BE2C (cell line): ENCODE measurements at regions not wholly inside any gene's neighbourhood (a gene's known extent, or its start where the extent isn't known, plus 50 kb on each side); places are given as distances from the start of the nearest gene placed in this dataset.

Experiments
- DNase-seq: peaks from one replicate; pipeline ENCODE4 v3.0.0-alpha.2; 2020
- H3K27me3 ChIP-seq: fragments of 250-450 bp; sonication (Bioruptor Pico); 2 replicates; pipeline ENCODE4 v1.5.1; 2020; ENCODE audit warnings: mild to moderate bottlenecking
- H3K36me3 ChIP-seq: fragments of 250-450 bp; sonication (Bioruptor Pico); 2 replicates; pipeline ENCODE4 v1.5.1; 2020; ENCODE audit warnings: mild to moderate bottlenecking
- H3K4me1 ChIP-seq: fragments of 250-450 bp; sonication (Bioruptor Pico); 2 replicates; pipeline ENCODE4 v1.5.1; 2020
- H3K4me3 ChIP-seq: 2 replicates; pipeline ENCODE4 v1.5.1; 2011; ENCODE audit warnings: low read depth, low read length
- H3K9me3 ChIP-seq: fragments of 250-450 bp; sonication (Bioruptor Pico); 2 replicates; pipeline ENCODE4 v1.5.1; 2020
- CTCF ChIP-seq: IDR thresholded peaks from 2 replicates; pipeline ENCODE4 v1.5.1; 2012; ENCODE audit warnings: mild to moderate bottlenecking, low read depth, low read length

GRCh38 chr17:52228823-52229222 is 70.3 kb upstream of the CA10 start:
- TF ChIP-seq CTCF: no peak
- H3K4me1 ChIP-seq: peaks cover 31% of the 10 kb centered on the region
- H3K27me3 ChIP-seq: no peaks in the 10 kb centered on the region
- H3K36me3 ChIP-seq: no peaks in the 10 kb centered on the region
- no peaks in the 10 kb centered on the region for H3K9me3 ChIP-seq
- H3K4me3 ChIP-seq: no peak overlapping the region
- no peak for DNase-seq

GRCh38 chr17:52227926-52228325 is 69.4 kb upstream of the CA10 start:
- Histone ChIP-seq H3K9me3 (no peaks in the 10 kb centered on the region), H3K36me3 (no peaks in the 10 kb centered on the region), H3K27me3 (no peaks in the 10 kb centered on the region), H3K4me1 (peaks cover 31% of the 10 kb centered on the region), H3K4me3 (no peak overlapping the region)
- no peak for DNase-seq
- TF ChIP-seq CTCF: no peak

GRCh38 chr17:52213451-52213850 is 54.9 kb upstream of the CA10 start:
- no peak for DNase-seq
- no peaks in the 10 kb centered on the region for H3K9me3 ChIP-seq
- H3K4me3 ChIP-seq: no peak overlapping the region
- no peaks in the 10 kb centered on the region for H3K27me3 ChIP-seq
- no peaks in the 10 kb centered on the region for H3K36me3 ChIP-seq
- no peaks in the 10 kb centered on the region; the same call in 1 of the 2 replicates for H3K4me1 ChIP-seq
- no peak for TF ChIP-seq CTCF

- DNase-seq: no peak
These were observed 54.3 kb upstream of the CA10 start for GRCh38 chr17:52212851-52213250.

DNA sequence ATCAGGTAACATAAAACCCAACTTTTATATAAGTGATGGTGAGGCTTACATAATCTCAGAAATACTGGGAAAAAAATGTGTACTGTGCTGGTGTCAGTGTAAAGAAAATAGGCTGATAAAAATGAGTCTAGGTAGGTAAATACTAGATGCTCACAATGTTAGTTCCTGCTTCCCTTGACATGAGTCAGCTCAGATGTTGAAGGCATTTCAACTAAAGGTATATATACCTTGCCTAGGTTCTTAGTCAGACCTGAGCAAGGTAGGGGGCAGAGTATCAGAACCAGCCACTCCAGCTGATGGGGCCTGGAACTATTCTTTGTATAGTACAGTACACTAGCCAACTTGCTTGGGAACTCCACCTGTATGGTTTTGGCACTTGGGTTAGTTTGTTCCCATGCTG is 51.0 kb upstream of the CA10 start:
- Histone ChIP-seq H3K4me3 (no peak overlapping the region), H3K4me1 (no peaks in the 10 kb centered on the region), H3K27me3 (no peaks in the 10 kb centered on the region), H3K9me3 (no peaks in the 10 kb centered on the region), H3K36me3 (no peaks in the 10 kb centered on the region)
- TF ChIP-seq CTCF: no peak
- no peak for DNase-seq

More at GRCh38 chr17:52212851-52213250, 54.3 kb upstream of the CA10 start:
- H3K9me3 ChIP-seq: no peaks in the 10 kb centered on the region
- no peak for TF ChIP-seq CTCF
- H3K36me3 ChIP-seq: no peaks in the 10 kb centered on the region
- no peaks in the 10 kb centered on the region for H3K27me3 ChIP-seq
- no peak overlapping the region for H3K4me3 ChIP-seq
- no peaks in the 10 kb centered on the region; the same call in 1 of the 2 replicates for H3K4me1 ChIP-seq
